ENCODE measurements at regions not wholly inside any gene's neighbourhood (a gene's known extent, or its start where the extent isn't known, plus 50 kb on each side); places are given as distances from the start of the nearest gene placed in this dataset.

DNA sequence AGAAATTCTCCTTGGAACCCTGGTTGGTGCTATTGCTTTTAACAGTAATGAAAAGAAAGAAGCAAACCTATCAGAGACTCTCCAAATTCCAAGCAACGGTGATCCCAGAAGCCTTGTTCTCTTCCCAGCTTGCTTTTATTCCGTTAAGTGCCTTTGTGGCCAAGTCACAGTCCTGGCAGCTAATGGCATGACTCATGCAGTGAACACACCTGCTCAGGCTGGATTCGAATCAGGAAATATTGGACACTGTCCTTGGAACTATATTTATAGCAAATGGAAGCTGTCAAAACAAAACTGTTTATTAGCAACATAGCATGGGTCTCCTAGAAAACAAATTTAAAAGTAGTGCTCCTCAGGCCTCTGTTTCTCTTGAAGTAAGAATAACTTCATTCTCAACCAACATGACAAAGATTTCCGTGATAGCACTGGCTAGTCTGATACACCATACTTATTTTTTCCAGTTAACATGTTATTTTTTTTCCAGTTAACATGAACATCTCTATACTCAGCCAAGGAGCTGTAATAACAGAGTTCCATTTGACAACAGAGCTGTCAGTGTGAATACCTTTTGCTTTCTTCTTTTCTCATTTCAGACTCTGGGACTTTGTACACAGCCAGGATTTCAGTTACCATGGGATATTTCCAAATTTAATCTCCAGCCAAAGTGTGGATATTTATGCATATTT lies 502.4 kb downstream of the GADD45G start:
- no peak overlapping the region for H3K4me3 ChIP-seq (replicated peaks in 1 of 2; ENCODE audit: low read depth in 2 of 2, low read length in 2 of 2)
- no peak for TF ChIP-seq CTCF (IDR thresholded peaks at IDR 0.05; ENCODE audit: low read depth, low read length)
- peak in 1 of 2 donors; percentile 4 for DNase-seq (ENCODE audit: low read depth in 2 of 2)

DNA sequence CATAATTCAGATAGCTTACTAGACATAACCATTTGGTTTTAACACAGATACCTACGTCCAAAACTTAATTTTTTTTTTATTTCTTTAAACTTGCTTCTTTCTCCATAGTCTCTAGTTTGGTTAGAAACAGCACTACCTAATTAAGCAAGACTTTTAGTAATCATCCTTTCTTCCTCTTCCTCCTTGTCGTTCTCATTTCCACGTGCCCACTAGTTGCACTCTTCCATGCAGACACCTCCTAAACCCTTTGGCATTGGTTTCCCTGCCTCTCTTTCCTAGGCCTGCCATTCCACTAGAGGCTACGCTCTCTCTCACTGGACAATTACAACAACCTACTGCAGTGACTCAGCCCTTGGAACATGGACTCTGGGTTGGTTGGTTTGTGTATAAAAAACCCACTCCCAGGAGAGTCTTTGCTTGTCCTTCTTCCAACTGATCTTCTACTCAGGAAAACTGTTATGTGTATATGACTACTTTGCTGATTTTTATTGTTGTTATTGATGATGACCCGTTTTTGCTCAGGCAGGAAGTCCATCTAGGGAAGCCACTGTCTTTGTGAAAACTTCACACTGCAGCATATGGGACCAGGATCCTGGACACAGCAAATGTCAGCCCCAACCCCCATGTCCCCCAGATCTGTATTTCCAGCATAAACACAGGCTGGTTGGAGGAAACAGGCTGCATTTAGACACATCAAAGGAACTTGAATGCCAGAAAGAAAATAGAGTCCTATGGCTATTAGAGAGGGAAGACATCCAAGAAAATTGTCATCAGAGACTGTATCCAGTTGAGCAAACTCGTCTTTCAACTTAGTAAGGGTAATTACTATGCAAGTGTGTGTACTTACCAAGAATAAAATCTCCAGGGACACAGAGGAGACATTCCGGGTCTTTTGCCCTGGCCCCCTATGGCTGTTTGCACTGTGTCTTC lies 503.2 kb downstream of the GADD45G start:
- H3K4me3 ChIP-seq (replicated peaks in 1 of 2; ENCODE audit: low read depth in 2 of 2, low read length in 2 of 2) = no peak overlapping the region
- no peak for TF ChIP-seq CTCF (IDR thresholded peaks at IDR 0.05; ENCODE audit: low read depth, low read length)
- DNase-seq (ENCODE audit: low read depth in 2 of 2) = no peak

GRCh38 chr9:90112788-90113187 lies 508.0 kb downstream of the GADD45G start:
- TF ChIP-seq CTCF (IDR thresholded peaks at IDR 0.05; ENCODE audit: low read depth, low read length) = no peak
- H3K4me3 ChIP-seq (replicated peaks in 1 of 2; ENCODE audit: low read depth in 2 of 2, low read length in 2 of 2) = no peak overlapping the region
- peak in 1 of 2 donors; percentile 12 for DNase-seq (ENCODE audit: low read depth in 2 of 2)

DNA sequence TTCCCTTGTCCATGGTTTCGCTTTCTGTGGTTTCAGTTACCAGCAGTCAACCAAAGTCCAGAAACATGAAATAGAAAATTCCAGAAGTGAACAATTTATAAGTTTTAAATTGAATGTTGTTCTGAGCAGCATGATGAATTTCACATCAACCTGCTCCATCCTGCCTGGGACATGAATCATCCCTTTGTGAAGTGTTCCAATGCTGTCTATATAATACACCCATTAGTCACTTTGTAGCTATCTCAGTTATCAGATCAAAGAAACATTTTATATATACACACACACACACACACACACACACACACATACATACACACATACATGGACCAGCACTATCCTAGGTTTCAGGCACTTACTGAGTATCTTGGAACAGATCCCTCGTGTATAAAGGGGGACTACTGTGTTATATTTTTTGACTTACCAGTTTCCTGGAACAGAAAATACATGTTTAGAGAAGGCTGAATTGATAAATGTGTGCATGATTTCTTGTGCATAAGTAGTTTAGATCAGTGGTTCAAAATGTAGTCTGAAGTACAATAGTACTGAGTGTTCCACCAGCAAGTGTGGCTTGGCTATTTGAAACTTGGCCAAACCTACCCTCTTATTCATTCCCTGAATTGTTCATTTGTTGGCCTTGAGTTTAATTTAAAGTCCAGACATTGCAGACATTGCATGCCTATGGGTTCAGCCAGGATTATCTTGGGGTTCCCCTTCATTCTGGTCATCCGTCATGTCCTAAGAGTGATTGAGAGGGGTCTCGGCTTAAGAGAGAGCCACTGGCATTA lies 510.0 kb downstream of the GADD45G start:
- H3K4me3 ChIP-seq (replicated peaks in 1 of 2; ENCODE audit: low read depth in 2 of 2, low read length in 2 of 2) = no peak overlapping the region
- DNase-seq (ENCODE audit: low read depth in 2 of 2) = no peak
- no peak for TF ChIP-seq CTCF (IDR thresholded peaks at IDR 0.05; ENCODE audit: low read depth, low read length)

- TF ChIP-seq CTCF (IDR thresholded peaks at IDR 0.05; ENCODE audit: low read depth, low read length) = no peak
- no peak for DNase-seq (ENCODE audit: low read depth in 2 of 2)
- no peak overlapping the region for H3K4me3 ChIP-seq (replicated peaks in 1 of 2; ENCODE audit: low read depth in 2 of 2, low read length in 2 of 2)
Measured at GRCh38 chr9:90121762-90122161, 517.0 kb downstream of the GADD45G start.

- no peak for TF ChIP-seq CTCF (IDR thresholded peaks at IDR 0.05; ENCODE audit: low read depth, low read length)
- H3K4me3 ChIP-seq (replicated peaks in 1 of 2; ENCODE audit: low read depth in 2 of 2, low read length in 2 of 2) = no peak overlapping the region
- no peak for DNase-seq (ENCODE audit: low read depth in 2 of 2)
Measured at GRCh38 chr9:90124961-90125360, 517.7 kb downstream of the DIRAS2 start.
